GM12865 (cell line): ENCODE measurements at regions not wholly inside any gene's neighbourhood (a gene's known extent, or its start where the extent isn't known, plus 50 kb on each side); places are given as distances from the start of the nearest gene placed in this dataset.

Experiments
- DNase-seq: peaks from one replicate; pipeline ENCODE4 v3.0.0; 2010; ENCODE audit warnings: low read depth
- H3K4me3 ChIP-seq: 2 replicates; pipeline ENCODE4 v1.5.1; 2011; ENCODE audit warnings: mild to moderate bottlenecking, low read depth, low read length, control low read depth
- TF ChIP-seq, protein P1 (sequence below): IDR thresholded peaks from 2 replicates; pipeline ENCODE4 v1.5.1; 2011; ENCODE audit warnings: low read length, control low read depth, low read depth, inconsistent platforms; ENCODE audit not compliant: insufficient read depth; ENCODE audit errors: missing control alignments

GRCh38 chr2:176622792-176623191 is 353.6 kb downstream of the MTX2 start:
- no peak for DNase-seq
- TF ChIP-seq, protein P1, sequence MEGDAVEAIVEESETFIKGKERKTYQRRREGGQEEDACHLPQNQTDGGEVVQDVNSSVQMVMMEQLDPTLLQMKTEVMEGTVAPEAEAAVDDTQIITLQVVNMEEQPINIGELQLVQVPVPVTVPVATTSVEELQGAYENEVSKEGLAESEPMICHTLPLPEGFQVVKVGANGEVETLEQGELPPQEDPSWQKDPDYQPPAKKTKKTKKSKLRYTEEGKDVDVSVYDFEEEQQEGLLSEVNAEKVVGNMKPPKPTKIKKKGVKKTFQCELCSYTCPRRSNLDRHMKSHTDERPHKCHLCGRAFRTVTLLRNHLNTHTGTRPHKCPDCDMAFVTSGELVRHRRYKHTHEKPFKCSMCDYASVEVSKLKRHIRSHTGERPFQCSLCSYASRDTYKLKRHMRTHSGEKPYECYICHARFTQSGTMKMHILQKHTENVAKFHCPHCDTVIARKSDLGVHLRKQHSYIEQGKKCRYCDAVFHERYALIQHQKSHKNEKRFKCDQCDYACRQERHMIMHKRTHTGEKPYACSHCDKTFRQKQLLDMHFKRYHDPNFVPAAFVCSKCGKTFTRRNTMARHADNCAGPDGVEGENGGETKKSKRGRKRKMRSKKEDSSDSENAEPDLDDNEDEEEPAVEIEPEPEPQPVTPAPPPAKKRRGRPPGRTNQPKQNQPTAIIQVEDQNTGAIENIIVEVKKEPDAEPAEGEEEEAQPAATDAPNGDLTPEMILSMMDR, result no peak
- H3K4me3 ChIP-seq, result no peak overlapping the region

DNA sequence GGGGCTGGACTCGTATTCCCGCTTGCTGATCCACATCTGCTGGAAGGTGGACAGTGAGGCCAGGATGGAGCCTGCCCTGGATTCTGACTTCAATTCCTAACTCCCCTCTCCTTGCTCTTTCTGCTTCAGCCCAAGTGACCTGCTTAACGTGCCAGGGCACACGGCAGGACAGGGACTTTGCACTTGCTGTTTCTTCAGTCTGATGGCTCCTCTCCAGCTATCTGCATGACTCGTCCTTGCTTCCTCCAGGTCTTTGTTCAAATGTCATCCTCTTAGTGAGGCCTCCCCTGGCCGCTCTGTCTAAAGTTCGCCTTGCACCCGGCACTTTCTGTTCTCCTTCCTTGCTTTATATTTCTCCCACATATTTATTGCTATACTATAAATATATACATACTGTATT is 357.6 kb downstream of the MTX2 start:
- H3K4me3 ChIP-seq, result no peak overlapping the region
- no peak for DNase-seq
- TF ChIP-seq, protein P1, result no peak

GRCh38 chr2:176628438-176628837 is 359.2 kb downstream of the MTX2 start:
- TF ChIP-seq, protein P1, result no peak
- DNase-seq, result no peak
- H3K4me3 ChIP-seq, result no peak overlapping the region

GRCh38 chr2:176633754-176634153 is 364.5 kb downstream of the MTX2 start:
- no peak for DNase-seq
- H3K4me3 ChIP-seq, result no peak overlapping the region
- TF ChIP-seq, protein P1, result no peak

GRCh38 chr2:176636401-176636800 is 367.2 kb downstream of the MTX2 start:
- DNase-seq, result no peak
- TF ChIP-seq, protein P1, result no peak
- no peak overlapping the region for H3K4me3 ChIP-seq

GRCh38 chr2:176637142-176637485 is 367.9 kb downstream of the MTX2 start:
- TF ChIP-seq, protein P1, result no peak
- peak; percentile 2 for DNase-seq
- no peak overlapping the region; the same call in 1 of the 2 replicates for H3K4me3 ChIP-seq

- DNase-seq, result peak; percentile 17
- H3K4me3 ChIP-seq, result peak overlapping the region; percentile 60
- TF ChIP-seq, protein P1, result no peak
Measured at GRCh38 chr2:176637486-176638166, 368.4 kb downstream of the MTX2 start.
